Astrocyte of the spinal cord (primary cell): ENCODE measurements at regions not wholly inside any gene's neighbourhood (a gene's known extent, or its start where the extent isn't known, plus 50 kb on each side); places are given as distances from the start of the nearest gene placed in this dataset.

Source experiments
- DNase-seq: peaks from one replicate; pipeline ENCODE4 v3.0.0; 2011; ENCODE audit warnings: low read depth, low spot score
- H3K4me3 ChIP-seq: 2 replicates; pipeline ENCODE4 v1.5.1; 2011; ENCODE audit warnings: low read depth, mild to moderate bottlenecking, low read length, moderate library complexity
- CTCF ChIP-seq: IDR thresholded peaks from 2 replicates; pipeline ENCODE4 v1.5.1; 2012; ENCODE audit warnings: low read depth, mild to moderate bottlenecking, low read length, inconsistent platforms
- in situ Hi-C: cut with HindIII; loops from 2 replicates; pipeline ENCODE4 v1.10.0; 2017; ENCODE audit warnings: low sequenced_read_pairs

GRCh38 chr9:87086221-87086818 is 139.0 kb upstream of the GAS1 start:
- DNase-seq: no peak
- in situ Hi-C loops: no loop called here
- H3K4me3 ChIP-seq: no peak overlapping the region
- TF ChIP-seq CTCF: no peak

GRCh38 chr9:87087197-87087596 is 139.9 kb upstream of the GAS1 start:
- no peak for DNase-seq
- TF ChIP-seq CTCF: no peak
- in situ Hi-C loops: no loop called here
- H3K4me3 ChIP-seq: no peak overlapping the region

GRCh38 chr9:87088192-87088591 is 140.9 kb upstream of the GAS1 start:
- no peak for TF ChIP-seq CTCF
- H3K4me3 ChIP-seq: no peak overlapping the region
- in situ Hi-C loops: no loop called here
- DNase-seq: no peak

GRCh38 chr9:87088621-87089365 is 141.5 kb upstream of the GAS1 start:
- DNase-seq: no peak
- TF ChIP-seq CTCF: no peak
- no peak overlapping the region for H3K4me3 ChIP-seq
- in situ Hi-C loops: no loop called here

GRCh38 chr9:87089506-87089905 is 142.2 kb upstream of the GAS1 start:
- in situ Hi-C loops: no loop called here
- no peak for DNase-seq
- no peak overlapping the region for H3K4me3 ChIP-seq
- no peak for TF ChIP-seq CTCF

- in situ Hi-C loops: no loop called here
- DNase-seq: no peak
- no peak overlapping the region for H3K4me3 ChIP-seq
- TF ChIP-seq CTCF: no peak
Observed at GRCh38 chr9:87089929-87090328, 142.6 kb upstream of the GAS1 start.
